ENCODE measurements at regions not wholly inside any gene's neighbourhood (a gene's known extent, or its start where the extent isn't known, plus 50 kb on each side); places are given as distances from the start of the nearest gene placed in this dataset.
"Not testable (repeated sequence)": the region's sequence is repeated elsewhere in the genome, so short reads cannot be mapped to it uniquely, and the experiment has no call there.

GRCh38 chr5:62236593-62236992 lies 69.4 kb upstream of the KIF2A start:
- not testable (repeated sequence) for DNase-seq

- DNase-seq = not testable (repeated sequence)
Measured at GRCh38 chr5:62237944-62238343, 68.1 kb upstream of the KIF2A start.

GRCh38 chr5:62238584-62238983 lies 67.4 kb upstream of the KIF2A start:
- DNase-seq = not testable (repeated sequence)

GRCh38 chr5:62240494-62240893 lies 65.5 kb upstream of the KIF2A start:
- not testable (repeated sequence) for DNase-seq

- not testable (repeated sequence) for DNase-seq
Measured at GRCh38 chr5:62242000-62242399, 64.0 kb upstream of the KIF2A start.

- DNase-seq = not testable (repeated sequence)
Measured at GRCh38 chr5:62243046-62243445, 63.0 kb upstream of the KIF2A start.

GRCh38 chr5:62248192-62248591 lies 57.8 kb upstream of the KIF2A start:
- not testable (repeated sequence) for DNase-seq

- DNase-seq = not testable (repeated sequence)
Measured at GRCh38 chr5:62250085-62250484, 55.9 kb upstream of the KIF2A start.

- not testable (repeated sequence) for DNase-seq
Measured at GRCh38 chr5:62250919-62251318, 55.1 kb upstream of the KIF2A start.

- DNase-seq = not testable (repeated sequence)
Measured at GRCh38 chr5:62252519-62252918, 53.5 kb upstream of the KIF2A start.

- DNase-seq = not testable (repeated sequence)
Measured at GRCh38 chr5:62255551-62255950, 50.5 kb upstream of the KIF2A start.

- DNase-seq = no peak
Measured at GRCh38 chr5:62256161-62257019, 49.6 kb upstream of the KIF2A start.
